A673 (cell line): ENCODE measurements at regions not wholly inside any gene's neighbourhood (a gene's known extent, or its start where the extent isn't known, plus 50 kb on each side); places are given as distances from the start of the nearest gene placed in this dataset.

Experiments used
- BruUV-seq: library from RNA; stranded (reverse); fragments of 400-500 nt; replicated peaks from 2 replicates; lab custom pipeline; 2021; lab: Mats Ljungman, UMichigan
- CTCF ChIA-PET: fragments of 300-600 bp; sonication (Branson Sonifier 250); formaldehyde crosslinking; loops from one replicate; lab custom pipeline; 2022; ENCODE audit warnings: antibody characterized with exemption; lab: Charles Lee
- POLR2A ChIA-PET: fragments of 300-600 bp; sonication (Branson Sonifier 250); formaldehyde crosslinking; loops from one replicate; lab custom pipeline; 2022; ENCODE audit warnings: antibody characterized with exemption; ENCODE audit not compliant: low non-redundant PET; lab: Charles Lee
- DNase-seq: peaks from one replicate; pipeline ENCODE4 v3.0.0-alpha.2; 2015; ENCODE audit warnings: low spot score
- H3K27ac ChIP-seq: fragments of 200-600 bp; sonication (generic); 2 replicates; pipeline ENCODE4 v1.5.1; 2016; ENCODE audit warnings: mixed run types, low read depth, mild to moderate bottlenecking, mixed read lengths, antibody characterized with exemption, low read length; ENCODE audit not compliant: poor library complexity, severe bottlenecking
- H3K27me3 ChIP-seq: fragments of 200-600 bp; sonication (generic); replicated peaks from 2 replicates; pipeline ENCODE4 v1.6.1; 2017; ENCODE audit warnings: mixed run types, low read depth, mild to moderate bottlenecking, mixed read lengths, antibody characterized with exemption, low read length; ENCODE audit not compliant: insufficient read depth, poor library complexity
- H3K36me3 ChIP-seq: fragments of 200-600 bp; sonication (generic); 2 replicates; pipeline ENCODE4 v1.6.1; 2016; ENCODE audit warnings: mixed run types, mild to moderate bottlenecking, mixed read lengths, antibody characterized with exemption, low read length; ENCODE audit not compliant: insufficient read depth, poor library complexity, severe bottlenecking
- H3K4me1 ChIP-seq: fragments of 200-600 bp; sonication (generic); 2 replicates; pipeline ENCODE4 v1.6.1; 2017; ENCODE audit warnings: mixed run types, mild to moderate bottlenecking, mixed read lengths, antibody characterized with exemption, low read length; ENCODE audit not compliant: insufficient read depth, poor library complexity, severe bottlenecking
- H3K4me3 ChIP-seq: fragments of 200-600 bp; sonication (generic); 2 replicates; pipeline ENCODE4 v1.5.1; 2016; ENCODE audit warnings: low read depth, mixed run types, mild to moderate bottlenecking, mixed read lengths, low read length; ENCODE audit not compliant: poor library complexity, severe bottlenecking
- H3K9me3 ChIP-seq: fragments of 200-600 bp; sonication (generic); 2 replicates; pipeline ENCODE4 v1.6.1; 2016; ENCODE audit warnings: mixed run types, low read depth, mild to moderate bottlenecking, mixed read lengths, antibody characterized with exemption, low read length; ENCODE audit not compliant: poor library complexity, severe bottlenecking
- CTCF ChIP-seq: fragments of 300-800, 200-600 bp; sonication (generic); conservative IDR thresholded peaks from 2 replicates; pipeline ENCODE4 v1.5.1; 2017; ENCODE audit warnings: low read depth, mild to moderate bottlenecking, antibody characterized with exemption, low read length, moderate library complexity, mixed read lengths
- EZH2 ChIP-seq: fragments of 200-600 bp; sonication (generic); IDR thresholded peaks from 2 replicates; pipeline ENCODE4 v1.6.1; 2017; ENCODE audit warnings: borderline replicate concordance, low read depth, mild to moderate bottlenecking, mixed read lengths, antibody characterized with exemption, low read length; ENCODE audit not compliant: poor library complexity, severe bottlenecking
- intact Hi-C: fragments of 100-400 bp; cut with micrococcal nuclease; formaldehyde crosslinking; loops from one replicate; pipeline ENCODE4 v1.10.0; 2022; ENCODE audit not compliant: unreplicated experiment

GRCh38 chr2:57806449-57806968 is 240.1 kb upstream of the VRK2 start:
- BruUV-seq: no TSS peak

GRCh38 chr2:57809230-57809629 is 237.4 kb upstream of the VRK2 start:
- intact Hi-C loops: no loop called here
- peaks cover 15% of the 10 kb centered on the region for H3K27me3 ChIP-seq
- CTCF ChIA-PET: no interaction called here
- H3K4me3 ChIP-seq: no peak overlapping the region
- no peaks in the 10 kb centered on the region for H3K4me1 ChIP-seq
- no peaks in the 10 kb centered on the region for H3K9me3 ChIP-seq
- no peak for DNase-seq
- BruUV-seq: no TSS peak
- POLR2A ChIA-PET: no interaction called here
- TF ChIP-seq CTCF (no peak), EZH2 (no peak)
- H3K36me3 ChIP-seq: no peaks in the 10 kb centered on the region
- no peak overlapping the region for H3K27ac ChIP-seq

More at GRCh38 chr2:57806449-57806968, 240.1 kb upstream of the VRK2 start:
- ChIA-PET POLR2A (no interaction called here), CTCF (no interaction called here)
- intact Hi-C loops: no loop called here
- Histone ChIP-seq H3K4me3 (no peak overlapping the region), H3K9me3 (no peaks in the 10 kb centered on the region), H3K27ac (no peak overlapping the region), H3K27me3 (peaks cover 15% of the 10 kb centered on the region), H3K36me3 (no peaks in the 10 kb centered on the region), H3K4me1 (no peaks in the 10 kb centered on the region)
- DNase-seq: no peak
- no peak for TF ChIP-seq EZH2
- no peak for TF ChIP-seq CTCF

GRCh38 chr2:57821088-57821487 is 225.5 kb upstream of the VRK2 start:
- ChIA-PET CTCF (no interaction called here), POLR2A (no interaction called here)
- DNase-seq: no peak
- H3K4me1 ChIP-seq: no peaks in the 10 kb centered on the region
- H3K36me3 ChIP-seq: no peaks in the 10 kb centered on the region
- TF ChIP-seq EZH2 (no peak), CTCF (no peak)
- H3K27me3 ChIP-seq: no peaks in the 10 kb centered on the region
- H3K27ac ChIP-seq: no peak overlapping the region
- H3K9me3 ChIP-seq: no peaks in the 10 kb centered on the region
- no TSS peak for BruUV-seq
- H3K4me3 ChIP-seq: no peak overlapping the region
- intact Hi-C loops: no loop called here
